ENCODE measurements at regions not wholly inside any gene's neighbourhood (a gene's known extent, or its start where the extent isn't known, plus 50 kb on each side); places are given as distances from the start of the nearest gene placed in this dataset.
"Not testable (repeated sequence)": the region's sequence is repeated elsewhere in the genome, so short reads cannot be mapped to it uniquely, and the experiment has no call there.

GRCh38 chrX:148268673-148269072 lies 231.7 kb upstream of the AFF2 start:
- DNase-seq = no peak

GRCh38 chrX:148269513-148269912 lies 230.9 kb upstream of the AFF2 start:
- DNase-seq = no peak

GRCh38 chrX:148270499-148270898 lies 229.9 kb upstream of the AFF2 start:
- no peak for DNase-seq

- DNase-seq = no peak
These were observed 229.2 kb upstream of the AFF2 start for GRCh38 chrX:148271263-148271662.

- no peak for DNase-seq
These were observed 218.5 kb upstream of the AFF2 start for GRCh38 chrX:148281920-148282319.

GRCh38 chrX:148282504-148282903 lies 217.9 kb upstream of the AFF2 start:
- DNase-seq = no peak

GRCh38 chrX:148284056-148284455 lies 216.4 kb upstream of the AFF2 start:
- DNase-seq = no peak

GRCh38 chrX:148284821-148285220 lies 215.6 kb upstream of the AFF2 start:
- DNase-seq = no peak

- no peak for DNase-seq
These were observed 212.0 kb upstream of the AFF2 start for GRCh38 chrX:148288451-148288850.

- no peak for DNase-seq
These were observed 210.4 kb upstream of the AFF2 start for GRCh38 chrX:148290041-148290440.

GRCh38 chrX:148290931-148291330 lies 209.5 kb upstream of the AFF2 start:
- DNase-seq = no peak

- DNase-seq = no peak
These were observed 201.7 kb upstream of the AFF2 start for GRCh38 chrX:148298737-148299136.

GRCh38 chrX:148305214-148305613 lies 195.2 kb upstream of the AFF2 start:
- not testable (repeated sequence) for DNase-seq

- DNase-seq = no peak
These were observed 191.0 kb upstream of the AFF2 start for GRCh38 chrX:148309413-148309812.

- DNase-seq = no peak
These were observed 189.8 kb upstream of the AFF2 start for GRCh38 chrX:148310426-148311165.

GRCh38 chrX:148311544-148311943 lies 188.9 kb upstream of the AFF2 start:
- DNase-seq = no peak

- no peak for DNase-seq
These were observed 185.5 kb upstream of the AFF2 start for GRCh38 chrX:148314876-148315275.

GRCh38 chrX:148316446-148316845 lies 184.0 kb upstream of the AFF2 start:
- no peak for DNase-seq

- no peak for DNase-seq
These were observed 177.5 kb upstream of the AFF2 start for GRCh38 chrX:148322906-148323305.

- no peak for DNase-seq
These were observed 166.4 kb upstream of the AFF2 start for GRCh38 chrX:148333989-148334388.

- DNase-seq = no peak
These were observed 162.5 kb upstream of the AFF2 start for GRCh38 chrX:148337873-148338272.

- no peak for DNase-seq
These were observed 145.5 kb upstream of the AFF2 start for GRCh38 chrX:148354916-148355315.

- DNase-seq = no peak
These were observed 138.8 kb upstream of the AFF2 start for GRCh38 chrX:148361641-148362040.

- DNase-seq = no peak
These were observed 136.8 kb upstream of the AFF2 start for GRCh38 chrX:148363471-148364235.

GRCh38 chrX:148365233-148365632 lies 135.2 kb upstream of the AFF2 start:
- DNase-seq = no peak
